HEK293 (cell line): ENCODE measurements at regions not wholly inside any gene's neighbourhood (a gene's known extent, or its start where the extent isn't known, plus 50 kb on each side); places are given as distances from the start of the nearest gene placed in this dataset.

Experiments used
- CTCF ChIA-PET: fragments of 350-600 bp; formaldehyde crosslinking; extraction: SDS; loops from one replicate; lab custom pipeline; 2021; ENCODE audit warnings: antibody characterized with exemption; lab: Yijun Ruan, JAX
- POLR2A ChIA-PET: fragments of 300-600 bp; formaldehyde crosslinking; extraction: SDS; loops from one replicate; lab custom pipeline; 2020; ENCODE audit warnings: antibody characterized with exemption, inconsistent platforms; lab: Yijun Ruan, JAX
- H3K27ac ChIP-seq: fragments of 200-500 bp; sonication (Bioruptor generic); 2 replicates; pipeline ENCODE4 v1.5.1; 2014; ENCODE audit warnings: low read depth, low read length, control low read depth, inconsistent platforms; ENCODE audit errors: extremely low read depth
- H3K36me3 ChIP-seq, 2 experiments: fragments of 200-500 bp in 1 of 2; sonication (Bioruptor generic) in 1 of 2; 1 replicate in 1 of 2; 2 replicates in 1 of 2; pipeline ENCODE4 v1.5.1; 2014 to 2017; ENCODE audit warnings: inconsistent platforms in 2 of 2, low read length in 2 of 2; ENCODE audit not compliant: control insufficient read depth in 2 of 2, insufficient read depth in 1 of 2
- H3K4me1 ChIP-seq: fragments of 200-500 bp; sonication (Bioruptor generic); 2 replicates; pipeline ENCODE4 v1.5.1; 2014; ENCODE audit warnings: mild to moderate bottlenecking, low read length, inconsistent platforms; ENCODE audit not compliant: control insufficient read depth, insufficient read depth
- H3K4me3 ChIP-seq: 2 replicates; pipeline ENCODE4 v1.5.1; 2011; ENCODE audit warnings: low read depth, mild to moderate bottlenecking, control low read depth, low read length, moderate library complexity
- H3K9me3 ChIP-seq: fragments of 200-500 bp; sonication (Bioruptor generic); 2 replicates; pipeline ENCODE4 v1.5.1; 2014; ENCODE audit warnings: low read depth, low read length, inconsistent platforms; ENCODE audit not compliant: control insufficient read depth, insufficient read depth
- BCL11A ChIP-seq: fragments of 450-650 bp; formaldehyde crosslinking; IDR thresholded peaks from 2 replicates; pipeline ENCODE4 v1.5.1; 2016; ENCODE audit warnings: low read depth, missing biosample characterization, missing genetic modification characterization
- ELK4 ChIP-seq: IDR thresholded peaks from 2 replicates; pipeline ENCODE4 v1.6.1; 2011; ENCODE audit warnings: mild to moderate bottlenecking, low read depth, low read length, borderline replicate concordance
- FEZF1 ChIP-seq: fragments of 450-650 bp; formaldehyde crosslinking; IDR thresholded peaks from 2 replicates; pipeline ENCODE4 v1.5.1; 2016; ENCODE audit warnings: missing biosample characterization, missing genetic modification characterization
- HOXA7 ChIP-seq: sonication (generic); formaldehyde crosslinking; IDR thresholded peaks from 2 replicates; pipeline ENCODE4 v1.8.1; 2022; ENCODE audit warnings: missing genetic modification reagents, borderline replicate concordance
- HOXC10 ChIP-seq: sonication (generic); formaldehyde crosslinking; IDR thresholded peaks from 2 replicates; pipeline ENCODE4 v1.8.1; 2023; ENCODE audit warnings: mild to moderate bottlenecking, missing genetic modification reagents
- KLF7 ChIP-seq: fragments of 450-650 bp; formaldehyde crosslinking; IDR thresholded peaks from 2 replicates; pipeline ENCODE4 v1.5.1; 2016; ENCODE audit warnings: missing biosample characterization, missing genetic modification characterization, borderline replicate concordance
- SALL2 ChIP-seq: fragments of 450-650 bp; formaldehyde crosslinking; IDR thresholded peaks from 2 replicates; pipeline ENCODE4 v1.5.0; 2017; ENCODE audit warnings: missing biosample characterization, mild to moderate bottlenecking, missing genetic modification characterization, borderline replicate concordance
- YY1 ChIP-seq: fragments of 450-650 bp; formaldehyde crosslinking; IDR thresholded peaks from 2 replicates; pipeline ENCODE4 v1.5.1; 2018; ENCODE audit warnings: missing biosample characterization, missing genetic modification characterization
- ZNF121 ChIP-seq: fragments of 450-650 bp; formaldehyde crosslinking; IDR thresholded peaks from 2 replicates; pipeline ENCODE4 v1.5.1; 2016; ENCODE audit warnings: missing biosample characterization, missing genetic modification characterization
- ZNF148 ChIP-seq: fragments of 450-650 bp; formaldehyde crosslinking; IDR thresholded peaks from 2 replicates; pipeline ENCODE4 v1.5.0; 2017; ENCODE audit warnings: missing biosample characterization, missing genetic modification characterization, borderline replicate concordance
- ZNF184 ChIP-seq: fragments of 450-650 bp; IDR thresholded peaks from 2 replicates; pipeline ENCODE4 v1.5.1; 2018; ENCODE audit warnings: missing biosample characterization, mild to moderate bottlenecking, missing genetic modification characterization
- ZNF214 ChIP-seq: fragments of 450-650 bp; formaldehyde crosslinking; IDR thresholded peaks from 2 replicates; pipeline ENCODE4 v1.5.1; 2017; ENCODE audit warnings: missing biosample characterization, mild to moderate bottlenecking, missing genetic modification characterization, borderline replicate concordance
- ZNF433 ChIP-seq: fragments of 450-650 bp; formaldehyde crosslinking; IDR thresholded peaks from 2 replicates; pipeline ENCODE4 v1.5.1; 2016; ENCODE audit warnings: missing biosample characterization, missing genetic modification characterization, low read depth
- ZNF473 ChIP-seq: fragments of 450-650 bp; formaldehyde crosslinking; IDR thresholded peaks from 2 replicates; pipeline ENCODE4 v1.5.1; 2017; ENCODE audit warnings: missing biosample characterization, missing genetic modification characterization
- ZNF48 ChIP-seq: fragments of 450-650 bp; formaldehyde crosslinking; IDR thresholded peaks from 2 replicates; pipeline ENCODE4 v1.5.1; 2016; ENCODE audit warnings: missing biosample characterization, missing genetic modification characterization
- ZNF501 ChIP-seq: fragments of 450-650 bp; formaldehyde crosslinking; IDR thresholded peaks from 2 replicates; pipeline ENCODE4 v1.5.1; 2016; ENCODE audit warnings: missing biosample characterization, missing genetic modification characterization
- ZNF558 ChIP-seq: fragments of 450-650 bp; formaldehyde crosslinking; IDR thresholded peaks from 2 replicates; pipeline ENCODE4 v1.5.1; 2016; ENCODE audit warnings: missing biosample characterization, missing genetic modification characterization
- ZNF560 ChIP-seq: fragments of 450-650 bp; formaldehyde crosslinking; IDR thresholded peaks from 2 replicates; pipeline ENCODE4 v1.5.1; 2017; ENCODE audit warnings: missing biosample characterization, missing genetic modification characterization, borderline replicate concordance
- ZNF610 ChIP-seq: fragments of 450-650 bp; formaldehyde crosslinking; IDR thresholded peaks from 2 replicates; pipeline ENCODE4 v1.5.1; 2016; ENCODE audit warnings: missing biosample characterization, missing genetic modification characterization, borderline replicate concordance
- ZNF76 ChIP-seq: fragments of 450-650 bp; formaldehyde crosslinking; IDR thresholded peaks from 2 replicates; pipeline ENCODE4; 2016; ENCODE audit warnings: low read depth, missing biosample characterization, missing genetic modification characterization, borderline replicate concordance
- ZNF791 ChIP-seq: fragments of 450-650 bp; formaldehyde crosslinking; IDR thresholded peaks from 2 replicates; pipeline ENCODE4 v1.5.1; 2016; ENCODE audit warnings: missing biosample characterization, missing genetic modification characterization
- ZSCAN4 ChIP-seq: fragments of 450-650 bp; formaldehyde crosslinking; IDR thresholded peaks from 2 replicates; pipeline ENCODE4 v1.5.1; 2017; ENCODE audit warnings: missing biosample characterization, missing genetic modification characterization
- TF ChIP-seq, protein P1 (sequence below): fragments of 450-650 bp; formaldehyde crosslinking; IDR thresholded peaks from 2 replicates; pipeline ENCODE4 v1.5.1; 2016; ENCODE audit warnings: missing biosample characterization, missing genetic modification characterization
- TF ChIP-seq, protein P2 (sequence below): fragments of 450-650 bp; formaldehyde crosslinking; IDR thresholded peaks from 2 replicates; pipeline ENCODE4; 2016; ENCODE audit warnings: missing biosample characterization, missing genetic modification characterization
- TF ChIP-seq, protein P3 (sequence below): fragments of 450-650 bp; formaldehyde crosslinking; optimal IDR thresholded peaks from 2 replicates; pipeline ENCODE3; 2016; ENCODE audit warnings: missing biosample characterization, mild to moderate bottlenecking, missing genetic modification characterization
- TF ChIP-seq, protein P4 (sequence below): fragments of 450-650 bp; formaldehyde crosslinking; IDR thresholded peaks from 2 replicates; pipeline ENCODE4 v1.5.1; 2016; ENCODE audit warnings: missing biosample characterization, missing genetic modification characterization

- TF ChIP-seq, protein P1, sequence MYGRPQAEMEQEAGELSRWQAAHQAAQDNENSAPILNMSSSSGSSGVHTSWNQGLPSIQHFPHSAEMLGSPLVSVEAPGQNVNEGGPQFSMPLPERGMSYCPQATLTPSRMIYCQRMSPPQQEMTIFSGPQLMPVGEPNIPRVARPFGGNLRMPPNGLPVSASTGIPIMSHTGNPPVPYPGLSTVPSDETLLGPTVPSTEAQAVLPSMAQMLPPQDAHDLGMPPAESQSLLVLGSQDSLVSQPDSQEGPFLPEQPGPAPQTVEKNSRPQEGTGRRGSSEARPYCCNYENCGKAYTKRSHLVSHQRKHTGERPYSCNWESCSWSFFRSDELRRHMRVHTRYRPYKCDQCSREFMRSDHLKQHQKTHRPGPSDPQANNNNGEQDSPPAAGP: no peak
- no peak for TF ChIP-seq ZNF433
- TF ChIP-seq ZNF214: no peak
- TF ChIP-seq YY1 (tag by site-specific recombination): no peak
- no peak for TF ChIP-seq SALL2 (tag by site-specific recombination)
- no peak for TF ChIP-seq BCL11A (tag by site-specific recombination)
- TF ChIP-seq KLF7 (tag by site-specific recombination): no peak
- TF ChIP-seq, protein P2, sequence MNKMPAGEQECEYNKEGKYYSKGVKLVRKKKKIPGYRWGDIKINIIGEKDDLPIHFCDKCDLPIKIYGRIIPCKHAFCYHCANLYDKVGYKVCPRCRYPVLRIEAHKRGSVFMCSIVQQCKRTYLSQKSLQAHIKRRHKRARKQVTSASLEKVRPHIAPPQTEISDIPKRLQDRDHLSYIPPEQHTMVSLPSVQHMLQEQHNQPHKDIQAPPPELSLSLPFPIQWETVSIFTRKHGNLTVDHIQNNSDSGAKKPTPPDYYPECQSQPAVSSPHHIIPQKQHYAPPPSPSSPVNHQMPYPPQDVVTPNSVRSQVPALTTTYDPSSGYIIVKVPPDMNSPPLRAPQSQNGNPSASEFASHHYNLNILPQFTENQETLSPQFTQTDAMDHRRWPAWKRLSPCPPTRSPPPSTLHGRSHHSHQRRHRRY (tag by site-specific recombination): no peak
- TF ChIP-seq ZNF121 (tag by site-specific recombination): no peak
- TF ChIP-seq ZNF48 (tag by site-specific recombination): no peak
- TF ChIP-seq ZNF473 (tag by site-specific recombination): no peak
- no peak for TF ChIP-seq ZNF560 (tag by site-specific recombination)
- TF ChIP-seq, protein P3, sequence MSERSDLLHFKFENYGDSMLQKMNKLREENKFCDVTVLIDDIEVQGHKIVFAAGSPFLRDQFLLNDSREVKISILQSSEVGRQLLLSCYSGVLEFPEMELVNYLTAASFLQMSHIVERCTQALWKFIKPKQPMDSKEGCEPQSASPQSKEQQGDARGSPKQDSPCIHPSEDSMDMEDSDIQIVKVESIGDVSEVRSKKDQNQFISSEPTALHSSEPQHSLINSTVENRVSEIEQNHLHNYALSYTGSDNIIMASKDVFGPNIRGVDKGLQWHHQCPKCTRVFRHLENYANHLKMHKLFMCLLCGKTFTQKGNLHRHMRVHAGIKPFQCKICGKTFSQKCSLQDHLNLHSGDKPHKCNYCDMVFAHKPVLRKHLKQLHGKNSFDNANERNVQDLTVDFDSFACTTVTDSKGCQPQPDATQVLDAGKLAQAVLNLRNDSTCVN (tag by site-specific recombination): no peak
- no peak for TF ChIP-seq HOXC10 (CRISPR knock-in tag)
- TF ChIP-seq ZNF148 (tag by site-specific recombination): no peak
- no peak for TF ChIP-seq ZNF501
- TF ChIP-seq ZNF76: no peak
- TF ChIP-seq FEZF1 (tag by site-specific recombination): no peak
- no peak for TF ChIP-seq ZNF610 (tag by site-specific recombination)
- TF ChIP-seq, all 188 proteins: peak for 0
- Histone ChIP-seq H3K36me3 (no peaks in the 10 kb centered on the region), H3K4me1 (no peaks in the 10 kb centered on the region), H3K27ac (no peak overlapping the region), H3K9me3 (no peaks in the 10 kb centered on the region), H3K4me3 (no peak overlapping the region)
- CTCF ChIA-PET: no interaction called here
- POLR2A ChIA-PET: no interaction called here
These were observed 346.6 kb downstream of the DHX15 start for GRCh38 chr4:24237709-24238108.

GRCh38 chr4:24236532-24236931 is 346.7 kb upstream of the PPARGC1A start:
- POLR2A ChIA-PET: no interaction called here
- Histone ChIP-seq H3K9me3 (no peaks in the 10 kb centered on the region), H3K36me3 (no peaks in the 10 kb centered on the region), H3K4me1 (no peaks in the 10 kb centered on the region), H3K27ac (no peak overlapping the region), H3K4me3 (no peak overlapping the region)
- CTCF ChIA-PET: no interaction called here
- TF ChIP-seq ZNF184 (tag by site-specific recombination): no peak
- no peak for TF ChIP-seq ZSCAN4 (tag by site-specific recombination)
- TF ChIP-seq HOXA7: no peak
- TF ChIP-seq ZNF558 (tag by site-specific recombination): no peak
- no peak for TF ChIP-seq ZNF791
- TF ChIP-seq, protein P4, sequence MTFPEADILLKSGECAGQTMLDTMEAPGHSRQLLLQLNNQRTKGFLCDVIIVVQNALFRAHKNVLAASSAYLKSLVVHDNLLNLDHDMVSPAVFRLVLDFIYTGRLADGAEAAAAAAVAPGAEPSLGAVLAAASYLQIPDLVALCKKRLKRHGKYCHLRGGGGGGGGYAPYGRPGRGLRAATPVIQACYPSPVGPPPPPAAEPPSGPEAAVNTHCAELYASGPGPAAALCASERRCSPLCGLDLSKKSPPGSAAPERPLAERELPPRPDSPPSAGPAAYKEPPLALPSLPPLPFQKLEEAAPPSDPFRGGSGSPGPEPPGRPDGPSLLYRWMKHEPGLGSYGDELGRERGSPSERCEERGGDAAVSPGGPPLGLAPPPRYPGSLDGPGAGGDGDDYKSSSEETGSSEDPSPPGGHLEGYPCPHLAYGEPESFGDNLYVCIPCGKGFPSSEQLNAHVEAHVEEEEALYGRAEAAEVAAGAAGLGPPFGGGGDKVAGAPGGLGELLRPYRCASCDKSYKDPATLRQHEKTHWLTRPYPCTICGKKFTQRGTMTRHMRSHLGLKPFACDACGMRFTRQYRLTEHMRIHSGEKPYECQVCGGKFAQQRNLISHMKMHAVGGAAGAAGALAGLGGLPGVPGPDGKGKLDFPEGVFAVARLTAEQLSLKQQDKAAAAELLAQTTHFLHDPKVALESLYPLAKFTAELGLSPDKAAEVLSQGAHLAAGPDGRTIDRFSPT (tag by site-specific recombination): no peak
- TF ChIP-seq ELK4: no peak
